ENCODE measurements at regions not wholly inside any gene's neighbourhood (a gene's known extent, or its start where the extent isn't known, plus 50 kb on each side); places are given as distances from the start of the nearest gene placed in this dataset.

DNA sequence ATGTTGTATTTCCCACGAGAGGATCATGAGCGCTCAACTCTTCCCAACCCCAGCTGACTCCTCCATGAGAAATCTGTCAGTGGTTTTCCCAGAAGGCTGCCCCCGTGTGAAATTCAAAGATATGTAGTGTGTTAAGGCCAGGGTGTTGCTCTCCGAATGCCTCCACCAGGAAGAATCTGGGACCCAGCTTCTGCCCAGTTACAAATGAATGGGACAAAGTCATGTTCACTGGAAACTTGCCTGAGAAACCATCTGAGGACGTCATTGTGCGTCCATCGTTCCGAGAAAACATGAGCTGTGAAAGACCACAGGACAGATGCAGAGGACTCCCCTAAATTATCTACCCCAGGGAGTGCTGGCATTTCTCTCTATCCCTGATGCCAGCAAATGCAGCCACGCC is 86.0 kb downstream of the AIPL1 start:
- Histone ChIP-seq H4K20me1 (ENCODE audit: insufficient read depth) (no peaks in the 10 kb centered on the region), H3K27me3 (ENCODE audit: insufficient read depth, low read depth) (peaks cover 92% of the 10 kb centered on the region), H3K4me2 (no peak overlapping the region), H3K4me3 (no peak overlapping the region), H3K9me2 (ENCODE audit: insufficient read depth) (no peaks in the 10 kb centered on the region), H2AFZ (no peak overlapping the region), H3K79me2 (ENCODE audit: low read depth) (no peaks in the 10 kb centered on the region), H3K27ac (no peak overlapping the region), H3K9me3 (ENCODE audit: insufficient read depth, low read depth) (no peaks in the 10 kb centered on the region), H3K36me3 (ENCODE audit: low read depth) (no peaks in the 10 kb centered on the region), H3K4me1 (replicated peaks; ENCODE audit: insufficient read depth) (no peaks in the 10 kb centered on the region), H3F3A (ENCODE audit: insufficient read depth, low read depth) (no peaks in the 10 kb centered on the region)
- no peak for TF ChIP-seq EZH2 (IDR thresholded peaks at IDR 0.05; ENCODE audit: low read depth)
- TF ChIP-seq, protein P1, sequence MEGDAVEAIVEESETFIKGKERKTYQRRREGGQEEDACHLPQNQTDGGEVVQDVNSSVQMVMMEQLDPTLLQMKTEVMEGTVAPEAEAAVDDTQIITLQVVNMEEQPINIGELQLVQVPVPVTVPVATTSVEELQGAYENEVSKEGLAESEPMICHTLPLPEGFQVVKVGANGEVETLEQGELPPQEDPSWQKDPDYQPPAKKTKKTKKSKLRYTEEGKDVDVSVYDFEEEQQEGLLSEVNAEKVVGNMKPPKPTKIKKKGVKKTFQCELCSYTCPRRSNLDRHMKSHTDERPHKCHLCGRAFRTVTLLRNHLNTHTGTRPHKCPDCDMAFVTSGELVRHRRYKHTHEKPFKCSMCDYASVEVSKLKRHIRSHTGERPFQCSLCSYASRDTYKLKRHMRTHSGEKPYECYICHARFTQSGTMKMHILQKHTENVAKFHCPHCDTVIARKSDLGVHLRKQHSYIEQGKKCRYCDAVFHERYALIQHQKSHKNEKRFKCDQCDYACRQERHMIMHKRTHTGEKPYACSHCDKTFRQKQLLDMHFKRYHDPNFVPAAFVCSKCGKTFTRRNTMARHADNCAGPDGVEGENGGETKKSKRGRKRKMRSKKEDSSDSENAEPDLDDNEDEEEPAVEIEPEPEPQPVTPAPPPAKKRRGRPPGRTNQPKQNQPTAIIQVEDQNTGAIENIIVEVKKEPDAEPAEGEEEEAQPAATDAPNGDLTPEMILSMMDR (conservative IDR thresholded peaks at IDR 0.05): no peak
- intact Hi-C loops (cut with micrococcal nuclease; ENCODE audit: unreplicated experiment): no loop called here
- no peak for DNase-seq
- no TSS peak for BruUV-seq (replicated peaks)
- ChIA-PET POLR2A (ENCODE audit: unreplicated experiment) (interaction anchor here (0.7 kb wide), 1 partner anchor 63 kb away, joined by 3 read pairs; no protein-coding TSS in a partner anchor), CTCF (no interaction called here)

DNA sequence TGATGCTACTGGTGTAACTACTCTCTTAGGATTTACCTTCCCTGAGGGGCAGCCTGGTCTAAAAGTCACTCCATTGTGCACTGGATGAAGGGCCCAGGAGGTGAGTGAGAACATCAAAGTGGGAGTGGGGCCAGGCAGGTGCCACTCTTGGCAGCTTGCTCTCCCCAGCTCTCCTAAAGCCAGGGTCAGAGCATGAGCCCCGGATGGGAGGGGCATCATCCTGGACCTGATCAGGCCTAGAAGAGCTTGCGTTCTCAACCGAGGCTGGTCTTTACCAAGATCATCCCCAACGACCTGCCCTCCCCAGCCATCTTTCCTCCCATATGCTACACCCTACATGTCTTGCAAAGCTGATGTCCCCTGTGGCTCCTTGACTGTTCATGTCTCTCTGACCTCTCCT is 87.1 kb downstream of the AIPL1 start:
- Histone ChIP-seq H3F3A (ENCODE audit: insufficient read depth, low read depth) (no peaks in the 10 kb centered on the region), H3K4me1 (replicated peaks; ENCODE audit: insufficient read depth) (no peaks in the 10 kb centered on the region), H3K36me3 (ENCODE audit: low read depth) (no peaks in the 10 kb centered on the region), H3K27me3 (ENCODE audit: insufficient read depth, low read depth) (peaks cover 96% of the 10 kb centered on the region), H4K20me1 (ENCODE audit: insufficient read depth) (no peaks in the 10 kb centered on the region), H3K4me2 (no peak overlapping the region), H3K79me2 (ENCODE audit: low read depth) (no peaks in the 10 kb centered on the region), H3K4me3 (no peak overlapping the region), H2AFZ (no peak overlapping the region), H3K9me2 (ENCODE audit: insufficient read depth) (no peaks in the 10 kb centered on the region), H3K9me3 (ENCODE audit: insufficient read depth, low read depth) (no peaks in the 10 kb centered on the region), H3K27ac (no peak overlapping the region)
- TF ChIP-seq, protein P1 (conservative IDR thresholded peaks at IDR 0.05): no peak
- TF ChIP-seq EZH2 (IDR thresholded peaks at IDR 0.05; ENCODE audit: low read depth): no peak
- DNase-seq: no peak
- intact Hi-C loops (cut with micrococcal nuclease; ENCODE audit: unreplicated experiment): no loop called here
- no TSS peak for BruUV-seq (replicated peaks)
- CTCF ChIA-PET: no interaction called here
- POLR2A ChIA-PET (ENCODE audit: unreplicated experiment): no interaction called here

DNA sequence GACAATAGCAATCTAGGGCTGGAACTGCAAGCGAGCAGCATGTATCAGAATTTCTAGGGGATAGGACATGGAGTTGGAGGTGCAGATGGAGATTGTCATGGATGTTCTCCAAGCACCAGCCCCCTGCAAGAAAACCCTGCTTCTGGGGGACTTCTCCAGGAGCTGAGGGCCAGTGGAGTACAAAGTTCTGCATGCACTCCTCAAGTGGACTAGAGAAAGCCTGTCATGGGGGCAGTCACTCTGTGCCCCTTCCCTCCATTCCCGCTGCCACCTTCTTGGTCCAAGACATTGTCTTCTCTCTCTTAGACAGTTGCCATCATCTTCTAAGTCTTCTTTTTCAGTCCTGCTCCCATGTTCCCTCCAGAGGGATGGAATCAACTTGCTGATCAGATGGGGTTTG is 87.9 kb downstream of the AIPL1 start:
- no TSS peak for BruUV-seq (replicated peaks)
- peaks cover 96% of the 10 kb centered on the region for H3K27me3 ChIP-seq (ENCODE audit: insufficient read depth, low read depth)

More for the DNA sequence above, 87.9 kb downstream of the AIPL1 start:
- H3K4me2 ChIP-seq: no peak overlapping the region
- DNase-seq: no peak
- TF ChIP-seq EZH2 (IDR thresholded peaks at IDR 0.05; ENCODE audit: low read depth): no peak
- TF ChIP-seq, protein P1 (conservative IDR thresholded peaks at IDR 0.05): no peak
- no peak overlapping the region for H2AFZ ChIP-seq
- no peak overlapping the region for H3K27ac ChIP-seq
- intact Hi-C loops (cut with micrococcal nuclease; ENCODE audit: unreplicated experiment): no loop called here
- CTCF ChIA-PET: no interaction called here
- H3K9me3 ChIP-seq (ENCODE audit: insufficient read depth, low read depth): no peaks in the 10 kb centered on the region
- H3K4me1 ChIP-seq (replicated peaks; ENCODE audit: insufficient read depth): no peaks in the 10 kb centered on the region
- no peaks in the 10 kb centered on the region for H3K36me3 ChIP-seq (ENCODE audit: low read depth)
- no peak overlapping the region for H3K4me3 ChIP-seq
- H3K79me2 ChIP-seq (ENCODE audit: low read depth): no peaks in the 10 kb centered on the region
- no peaks in the 10 kb centered on the region for H3K9me2 ChIP-seq (ENCODE audit: insufficient read depth)
- POLR2A ChIA-PET (ENCODE audit: unreplicated experiment): no interaction called here
- H4K20me1 ChIP-seq (ENCODE audit: insufficient read depth): no peaks in the 10 kb centered on the region
- no peaks in the 10 kb centered on the region for H3F3A ChIP-seq (ENCODE audit: insufficient read depth, low read depth)
